GM06990 (cell line): ENCODE measurements at regions not wholly inside any gene's neighbourhood (a gene's known extent, or its start where the extent isn't known, plus 50 kb on each side); places are given as distances from the start of the nearest gene placed in this dataset.

Experiments
- DNase-seq: peaks from one replicate; pipeline ENCODE4 v3.0.0-alpha.2; 2011; ENCODE audit not compliant: insufficient read length; ENCODE audit errors: extremely low read depth
- H3K27me3 ChIP-seq: replicated peaks from 2 replicates; pipeline ENCODE4 v1.6.0; 2011; ENCODE audit warnings: low read length; ENCODE audit not compliant: control insufficient read depth, insufficient read depth
- H3K36me3 ChIP-seq: 2 replicates; pipeline ENCODE4 v1.5.1; 2011; ENCODE audit warnings: low read length; ENCODE audit not compliant: control insufficient read depth, insufficient read depth
- H3K4me3 ChIP-seq: replicated peaks from 2 replicates; pipeline ENCODE4 v1.5.1; 2011; ENCODE audit warnings: low read depth, mild to moderate bottlenecking, control low read depth, low read length
- CTCF ChIP-seq: IDR thresholded peaks from 2 replicates; pipeline ENCODE4 v1.5.1; 2011; ENCODE audit warnings: low read length, control low read depth, mild to moderate bottlenecking, inconsistent platforms; ENCODE audit not compliant: insufficient read depth, poor library complexity, severe bottlenecking

GRCh38 chr1:185406006-185406690 lies 89.1 kb upstream of the IVNS1ABP start:
- no peak overlapping the region for H3K4me3 ChIP-seq
- H3K36me3 ChIP-seq, result no peaks in the 10 kb centered on the region
- no peak for DNase-seq
- no peaks in the 10 kb centered on the region for H3K27me3 ChIP-seq
- TF ChIP-seq CTCF, result no peak

GRCh38 chr1:185404907-185405568 lies 88.0 kb upstream of the IVNS1ABP start:
- Histone ChIP-seq H3K4me3 (no peak overlapping the region), H3K36me3 (no peaks in the 10 kb centered on the region), H3K27me3 (no peaks in the 10 kb centered on the region)
- DNase-seq, result no peak
- TF ChIP-seq CTCF, result no peak

GRCh38 chr1:185404291-185404690 lies 87.2 kb upstream of the IVNS1ABP start:
- no peak overlapping the region for H3K4me3 ChIP-seq
- no peak for TF ChIP-seq CTCF
- no peak for DNase-seq

GRCh38 chr1:185402930-185403329 lies 85.9 kb upstream of the IVNS1ABP start:
- H3K27me3 ChIP-seq, result no peaks in the 10 kb centered on the region
- DNase-seq, result no peak
- no peaks in the 10 kb centered on the region for H3K36me3 ChIP-seq
- no peak overlapping the region for H3K4me3 ChIP-seq
- no peak for TF ChIP-seq CTCF

More at GRCh38 chr1:185404291-185404690, 87.2 kb upstream of the IVNS1ABP start:
- H3K36me3 ChIP-seq, result no peaks in the 10 kb centered on the region
- H3K27me3 ChIP-seq, result no peaks in the 10 kb centered on the region

- Histone ChIP-seq H3K4me3 (no peak overlapping the region), H3K27me3 (no peaks in the 10 kb centered on the region), H3K36me3 (no peaks in the 10 kb centered on the region)
- no peak for TF ChIP-seq CTCF
- no peak for DNase-seq
These were observed 84.0 kb upstream of the IVNS1ABP start for GRCh38 chr1:185401019-185401418.
